Astrocyte (in vitro differentiated cells and primary cell): ENCODE measurements at regions not wholly inside any gene's neighbourhood (a gene's known extent, or its start where the extent isn't known, plus 50 kb on each side); places are given as distances from the start of the nearest gene placed in this dataset.
A peak's percentile ranks its signal among the peaks of the same experiment; 100 is the strongest.

Experiments
- DNase-seq: peaks from one replicate; pipeline ENCODE4 v3.0.0-alpha.2; 2010; ENCODE audit warnings: low read depth
- FAIRE-seq: peaks from 2 replicates; lab custom pipeline; 2011; peaks lifted over from hg19 to GRCh38; lab: Jason Lieb, UNC
- H2AFZ ChIP-seq: 2 replicates; pipeline ENCODE4 v1.6.0; 2012; ENCODE audit warnings: low read depth, low read length, inconsistent platforms
- H3K27ac ChIP-seq: 2 replicates; pipeline ENCODE4 v1.5.1; 2011; ENCODE audit warnings: low read depth, low read length, inconsistent platforms
- H3K27me3 ChIP-seq: 2 replicates; pipeline ENCODE4 v1.6.0; 2011; ENCODE audit warnings: low read length, inconsistent platforms; ENCODE audit not compliant: insufficient read depth
- H3K36me3 ChIP-seq: 2 replicates; pipeline ENCODE4 v1.5.1; 2011; ENCODE audit warnings: low read length, inconsistent platforms; ENCODE audit not compliant: insufficient read depth
- H3K4me1 ChIP-seq: 2 replicates; pipeline ENCODE4 v1.5.1; 2011; ENCODE audit warnings: low read length, inconsistent platforms; ENCODE audit not compliant: insufficient read depth
- H3K4me2 ChIP-seq: 2 replicates; pipeline ENCODE4 v1.6.0; 2012; ENCODE audit warnings: low read length, inconsistent platforms
- H3K4me3 ChIP-seq: 2 replicates; pipeline ENCODE4 v1.5.1; 2011; ENCODE audit warnings: low read depth, mild to moderate bottlenecking, low read length, inconsistent platforms; ENCODE audit not compliant: insufficient read depth
- H3K79me2 ChIP-seq: 2 replicates; pipeline ENCODE4 v1.6.0; 2012; ENCODE audit warnings: mild to moderate bottlenecking, low read length, inconsistent platforms; ENCODE audit not compliant: insufficient read depth
- H3K9ac ChIP-seq: 2 replicates; pipeline ENCODE4 v1.6.0; 2012; ENCODE audit warnings: mild to moderate bottlenecking, low read length, inconsistent platforms
- H3K9me3 ChIP-seq: 2 replicates; pipeline ENCODE4 v1.5.1; 2012; ENCODE audit warnings: low read depth, mild to moderate bottlenecking, low read length, inconsistent platforms; ENCODE audit not compliant: insufficient read depth
- H4K20me1 ChIP-seq: 2 replicates; pipeline ENCODE4 v1.6.0; 2012; ENCODE audit warnings: low read length, inconsistent platforms; ENCODE audit not compliant: insufficient read depth
- H3K27ac Mint-ChIP-seq: one replicate; pipeline ENCODE4 v1.8.0; 2021; ENCODE audit warnings: mild to moderate bottlenecking, mixed read lengths; ENCODE audit not compliant: unreplicated experiment
- H3K27me3 Mint-ChIP-seq: one replicate; pipeline ENCODE4 v1.8.0; 2021; ENCODE audit warnings: low read depth, mixed read lengths; ENCODE audit not compliant: unreplicated experiment
- H3K36me3 Mint-ChIP-seq: one replicate; pipeline ENCODE4 v1.8.0; 2021; ENCODE audit warnings: low read depth, mixed read lengths; ENCODE audit not compliant: unreplicated experiment
- H3K4me1 Mint-ChIP-seq: one replicate; pipeline ENCODE4 v1.8.0; 2021; ENCODE audit warnings: low read depth, mixed read lengths; ENCODE audit not compliant: unreplicated experiment
- H3K4me3 Mint-ChIP-seq: one replicate; pipeline ENCODE4 v1.8.0; 2021; ENCODE audit warnings: mild to moderate bottlenecking, moderate library complexity, mixed read lengths; ENCODE audit not compliant: unreplicated experiment
- H3K9me3 Mint-ChIP-seq: one replicate; pipeline ENCODE4 v1.8.0; 2021; ENCODE audit warnings: mild to moderate bottlenecking, mixed read lengths; ENCODE audit not compliant: unreplicated experiment
- EZH2 ChIP-seq: IDR thresholded peaks from 2 replicates; pipeline ENCODE4 v1.6.1; 2012; ENCODE audit warnings: mild to moderate bottlenecking, low read length, inconsistent platforms; ENCODE audit not compliant: insufficient read depth
- TF ChIP-seq, protein P1 (sequence below): IDR thresholded peaks from 2 replicates; pipeline ENCODE4 v1.5.1; 2011; ENCODE audit warnings: low read depth, mild to moderate bottlenecking, inconsistent platforms, low read length, moderate library complexity; ENCODE audit not compliant: insufficient read depth

DNA sequence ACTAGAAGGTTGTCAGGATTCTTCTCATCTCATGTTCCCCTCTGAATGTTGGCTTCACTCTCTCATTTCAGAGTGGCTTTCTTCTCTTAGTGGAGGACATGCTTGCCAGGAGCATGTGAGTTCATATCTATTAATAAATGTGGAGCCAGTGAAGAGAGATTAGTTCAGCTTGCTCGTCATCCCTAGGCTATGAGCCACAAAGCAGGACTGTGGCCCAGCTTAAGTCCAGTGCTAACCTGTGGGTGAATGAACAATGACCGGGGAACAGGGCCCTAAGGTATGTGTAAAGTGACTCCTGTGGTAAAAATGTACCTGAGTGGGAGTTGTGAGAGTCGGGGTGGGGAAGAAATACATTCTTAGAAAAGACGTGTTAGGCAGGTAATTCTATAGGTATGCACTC lies 96.9 kb upstream of the TBL1XR1 start:
- no peaks in the 10 kb centered on the region for H3K27me3 Mint-ChIP-seq
- peaks cover 1% of the 10 kb centered on the region for H3K4me1 Mint-ChIP-seq
- H3K9me3 Mint-ChIP-seq: no peaks in the 10 kb centered on the region
- Histone ChIP-seq H2AFZ (no peak overlapping the region), H3K9ac (no peak overlapping the region), H3K79me2 (no peaks in the 10 kb centered on the region), H3K27me3 (no peaks in the 10 kb centered on the region), H3K36me3 (no peaks in the 10 kb centered on the region), H3K27ac (no peak overlapping the region), H3K4me2 (no peak overlapping the region), H3K4me3 (no peak overlapping the region), H4K20me1 (no peaks in the 10 kb centered on the region), H3K4me1 (no peaks in the 10 kb centered on the region), H3K9me3 (no peaks in the 10 kb centered on the region)
- no peak overlapping the region for H3K4me3 Mint-ChIP-seq
- DNase-seq: peak; percentile 90
- H3K36me3 Mint-ChIP-seq: no peaks in the 10 kb centered on the region
- FAIRE-seq: no peak
- TF ChIP-seq, protein P1, sequence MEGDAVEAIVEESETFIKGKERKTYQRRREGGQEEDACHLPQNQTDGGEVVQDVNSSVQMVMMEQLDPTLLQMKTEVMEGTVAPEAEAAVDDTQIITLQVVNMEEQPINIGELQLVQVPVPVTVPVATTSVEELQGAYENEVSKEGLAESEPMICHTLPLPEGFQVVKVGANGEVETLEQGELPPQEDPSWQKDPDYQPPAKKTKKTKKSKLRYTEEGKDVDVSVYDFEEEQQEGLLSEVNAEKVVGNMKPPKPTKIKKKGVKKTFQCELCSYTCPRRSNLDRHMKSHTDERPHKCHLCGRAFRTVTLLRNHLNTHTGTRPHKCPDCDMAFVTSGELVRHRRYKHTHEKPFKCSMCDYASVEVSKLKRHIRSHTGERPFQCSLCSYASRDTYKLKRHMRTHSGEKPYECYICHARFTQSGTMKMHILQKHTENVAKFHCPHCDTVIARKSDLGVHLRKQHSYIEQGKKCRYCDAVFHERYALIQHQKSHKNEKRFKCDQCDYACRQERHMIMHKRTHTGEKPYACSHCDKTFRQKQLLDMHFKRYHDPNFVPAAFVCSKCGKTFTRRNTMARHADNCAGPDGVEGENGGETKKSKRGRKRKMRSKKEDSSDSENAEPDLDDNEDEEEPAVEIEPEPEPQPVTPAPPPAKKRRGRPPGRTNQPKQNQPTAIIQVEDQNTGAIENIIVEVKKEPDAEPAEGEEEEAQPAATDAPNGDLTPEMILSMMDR: no peak
- no peak for TF ChIP-seq EZH2
- no peak overlapping the region for H3K27ac Mint-ChIP-seq

DNA sequence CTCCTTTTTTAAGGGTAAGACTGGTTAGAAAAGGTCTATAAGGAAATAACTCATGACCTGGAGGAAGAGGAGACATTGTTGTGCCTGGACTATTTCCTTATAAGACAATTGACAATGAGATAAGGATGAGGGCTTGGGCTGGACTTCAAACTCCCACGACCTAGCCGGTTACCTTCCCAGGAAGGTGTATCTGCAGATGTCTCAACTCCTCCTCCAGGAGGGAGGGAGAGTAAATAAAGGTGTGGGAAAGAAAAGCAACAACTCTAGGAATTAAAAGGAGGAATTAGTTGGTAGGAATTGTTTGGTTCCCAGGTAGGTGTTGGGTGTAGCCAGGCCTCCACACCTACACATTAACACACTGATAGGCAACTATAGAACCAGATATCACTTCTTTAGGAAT lies 97.8 kb upstream of the TBL1XR1 start:
- Mint-ChIP-seq H3K4me1 (peaks cover 1% of the 10 kb centered on the region), H3K4me3 (no peak overlapping the region), H3K27me3 (no peaks in the 10 kb centered on the region), H3K9me3 (no peaks in the 10 kb centered on the region), H3K36me3 (no peaks in the 10 kb centered on the region), H3K27ac (no peak overlapping the region)
- no peaks in the 10 kb centered on the region for H3K79me2 ChIP-seq
- DNase-seq (no peak), FAIRE-seq (no peak)
- H3K9ac ChIP-seq: no peak overlapping the region
- H3K27me3 ChIP-seq: no peaks in the 10 kb centered on the region
- no peak overlapping the region for H3K4me2 ChIP-seq
- no peaks in the 10 kb centered on the region for H3K36me3 ChIP-seq
- TF ChIP-seq, protein P1: no peak
- TF ChIP-seq EZH2: no peak
- H3K4me1 ChIP-seq: peaks cover 2% of the 10 kb centered on the region
- no peak overlapping the region for H2AFZ ChIP-seq
- H3K4me3 ChIP-seq: no peak overlapping the region
- no peak overlapping the region for H3K27ac ChIP-seq
- no peaks in the 10 kb centered on the region for H3K9me3 ChIP-seq
- H4K20me1 ChIP-seq: no peaks in the 10 kb centered on the region

DNA sequence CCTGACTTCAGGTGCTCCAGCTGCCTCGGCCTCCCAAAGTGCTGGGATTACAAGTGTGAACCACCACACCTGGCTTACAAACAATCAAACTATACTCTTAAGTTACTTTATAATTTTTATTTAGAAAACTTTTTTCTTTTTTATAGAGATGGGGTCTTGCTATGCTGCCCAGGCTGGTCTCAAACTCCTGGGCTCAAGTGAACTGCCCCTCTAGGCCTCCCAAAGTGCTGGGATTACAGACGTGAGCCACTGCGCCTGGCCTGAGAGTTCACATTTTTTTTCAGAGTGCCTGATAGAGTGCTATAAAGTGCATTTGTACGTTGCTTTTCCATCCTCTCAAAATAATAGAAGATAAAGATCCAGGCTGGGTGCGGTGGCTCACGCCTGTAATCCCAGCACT lies 102.0 kb upstream of the TBL1XR1 start:
- no peak for DNase-seq
- no peak overlapping the region for H3K4me2 ChIP-seq
- FAIRE-seq: no peak
- no peaks in the 10 kb centered on the region for H4K20me1 ChIP-seq
- no peaks in the 10 kb centered on the region for H3K79me2 ChIP-seq
- no peak overlapping the region for H3K27ac ChIP-seq
- no peak overlapping the region for H3K9ac ChIP-seq
- no peaks in the 10 kb centered on the region for H3K9me3 Mint-ChIP-seq
- no peaks in the 10 kb centered on the region for H3K9me3 ChIP-seq
- H3K36me3 ChIP-seq: no peaks in the 10 kb centered on the region
- peaks cover 3% of the 10 kb centered on the region for H3K4me1 ChIP-seq
- no peak overlapping the region for H3K4me3 Mint-ChIP-seq
- H3K4me3 ChIP-seq: no peak overlapping the region
- no peak overlapping the region for H2AFZ ChIP-seq
- TF ChIP-seq, protein P1: no peak
- TF ChIP-seq EZH2: no peak
- H3K27ac Mint-ChIP-seq: no peak overlapping the region
- no peaks in the 10 kb centered on the region for H3K36me3 Mint-ChIP-seq
- H3K27me3 ChIP-seq: no peaks in the 10 kb centered on the region
- H3K4me1 Mint-ChIP-seq: no peaks in the 10 kb centered on the region
- no peaks in the 10 kb centered on the region for H3K27me3 Mint-ChIP-seq
